GM12892 (cell line): ENCODE measurements at regions not wholly inside any gene's neighbourhood (a gene's known extent, or its start where the extent isn't known, plus 50 kb on each side); places are given as distances from the start of the nearest gene placed in this dataset.

Source experiments
- POLR2A ChIP-seq: IDR thresholded peaks from 2 replicates; pipeline ENCODE4 v1.6.1; 2011; ENCODE audit warnings: low read depth, low read length, control low read depth
- TAF1 ChIP-seq: IDR thresholded peaks from 2 replicates; pipeline ENCODE4 v1.6.1; 2011; ENCODE audit warnings: low read depth, mild to moderate bottlenecking, control low read depth, low read length, borderline replicate concordance

DNA sequence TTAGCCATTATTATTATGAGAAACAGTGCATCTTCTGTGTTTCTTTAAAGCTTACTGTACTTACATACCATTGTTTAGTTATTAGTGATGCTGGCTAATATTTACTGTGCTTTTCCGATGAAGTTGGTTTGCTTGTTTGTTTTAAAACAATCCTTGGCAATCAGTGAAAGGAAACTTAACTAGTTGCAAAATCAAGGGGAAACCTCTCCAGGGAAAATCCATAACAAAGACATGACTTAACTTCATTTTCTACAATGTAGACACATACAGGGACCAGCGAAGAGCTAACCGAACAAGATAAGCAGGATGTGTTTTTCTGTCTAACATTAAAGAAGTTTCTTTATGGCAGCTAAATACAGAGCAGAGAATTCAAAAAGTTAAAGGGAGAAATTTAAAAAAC, 102.5 kb upstream of the PARP11 start:
- no peak for TF ChIP-seq POLR2A
- TF ChIP-seq TAF1: no peak
